ENCODE measurements at regions not wholly inside any gene's neighbourhood (a gene's known extent, or its start where the extent isn't known, plus 50 kb on each side); places are given as distances from the start of the nearest gene placed in this dataset.

GRCh38 chr1:81158592-81158991, 642.1 kb upstream of the ADGRL2 start:
- no peak for TF ChIP-seq CTCF (IDR thresholded peaks at IDR 0.05; ENCODE audit: extremely low read depth, insufficient read depth, missing control alignments)
- no peak for DNase-seq (ENCODE audit: low spot score)

GRCh38 chr1:81157686-81158085, 643.0 kb upstream of the ADGRL2 start:
- in situ Hi-C loops (cut with MboI; ENCODE audit: low pct_unique_long_range_greater_than_20kb, low sequenced_read_pairs, unreplicated experiment) = no loop called here
- no peak for DNase-seq (ENCODE audit: low spot score)
- TF ChIP-seq CTCF (IDR thresholded peaks at IDR 0.05; ENCODE audit: extremely low read depth, insufficient read depth, missing control alignments) = no peak

More at GRCh38 chr1:81158592-81158991, 642.1 kb upstream of the ADGRL2 start:
- in situ Hi-C loops (cut with MboI; ENCODE audit: low pct_unique_long_range_greater_than_20kb, low sequenced_read_pairs, unreplicated experiment) = no loop called here

GRCh38 chr1:81156887-81157286, 643.8 kb upstream of the ADGRL2 start:
- in situ Hi-C loops (cut with MboI; ENCODE audit: low pct_unique_long_range_greater_than_20kb, low sequenced_read_pairs, unreplicated experiment) = no loop called here
- no peak for TF ChIP-seq CTCF (IDR thresholded peaks at IDR 0.05; ENCODE audit: extremely low read depth, insufficient read depth, missing control alignments)
- no peak for DNase-seq (ENCODE audit: low spot score)

- no peak for TF ChIP-seq CTCF (IDR thresholded peaks at IDR 0.05; ENCODE audit: extremely low read depth, insufficient read depth, missing control alignments)
- in situ Hi-C loops (cut with MboI; ENCODE audit: low pct_unique_long_range_greater_than_20kb, low sequenced_read_pairs, unreplicated experiment) = no loop called here
- no peak for DNase-seq (ENCODE audit: low spot score)
Measured at GRCh38 chr1:81155131-81155530, 645.6 kb upstream of the ADGRL2 start.

- DNase-seq (ENCODE audit: low spot score) = no peak
- no peak for TF ChIP-seq CTCF (IDR thresholded peaks at IDR 0.05; ENCODE audit: extremely low read depth, insufficient read depth, missing control alignments)
- in situ Hi-C loops (cut with MboI; ENCODE audit: low pct_unique_long_range_greater_than_20kb, low sequenced_read_pairs, unreplicated experiment) = no loop called here
Measured at GRCh38 chr1:81151206-81151605, 649.5 kb upstream of the ADGRL2 start.

GRCh38 chr1:81149649-81150325, 650.9 kb upstream of the ADGRL2 start:
- no peak for TF ChIP-seq CTCF (IDR thresholded peaks at IDR 0.05; ENCODE audit: extremely low read depth, insufficient read depth, missing control alignments)
- in situ Hi-C loops (cut with MboI; ENCODE audit: low pct_unique_long_range_greater_than_20kb, low sequenced_read_pairs, unreplicated experiment) = no loop called here
- DNase-seq (ENCODE audit: low spot score) = no peak

Data from GM13977 (cell line).